Activated naive CD4-positive, alpha-beta T cell treated with anti-CD3 and anti-CD28 coated beads, Interleukin-2, amount 10 ng/mL, durations not matched to agents 7 days and 5 days (primary cell): ENCODE measurements at regions not wholly inside any gene's neighbourhood (a gene's known extent, or its start where the extent isn't known, plus 50 kb on each side); places are given as distances from the start of the nearest gene placed in this dataset.

Source experiments
- CTCF ChIA-PET: fragments of 350-600 bp; sonication (Branson Sonifier 250); formaldehyde crosslinking; loops from one replicate; lab custom pipeline; 2021; ENCODE audit warnings: antibody characterized with exemption; lab: Charles Lee
- DNase-seq: peaks from one replicate; pipeline ENCODE4 v3.0.0-alpha.2; 2020
- H3K27ac Mint-ChIP-seq: one replicate; pipeline ENCODE4 v1.8.0; 2021; ENCODE audit warnings: mild to moderate bottlenecking, moderate library complexity, mixed read lengths
- H3K27me3 Mint-ChIP-seq: one replicate; pipeline ENCODE4 v1.8.0; 2021; ENCODE audit warnings: mild to moderate bottlenecking, mixed read lengths
- H3K36me3 Mint-ChIP-seq: one replicate; pipeline ENCODE4 v1.8.0; 2021; ENCODE audit warnings: mixed read lengths
- H3K4me1 Mint-ChIP-seq: one replicate; pipeline ENCODE4 v1.8.0; 2021; ENCODE audit warnings: mixed read lengths
- H3K4me3 Mint-ChIP-seq: one replicate; pipeline ENCODE4 v1.8.0; 2021; ENCODE audit warnings: mild to moderate bottlenecking, moderate library complexity, mixed read lengths
- H3K9me3 Mint-ChIP-seq: one replicate; pipeline ENCODE4 v1.8.0; 2021; ENCODE audit warnings: mixed read lengths

GRCh38 chr15:39285663-39286062 is 295.2 kb upstream of the THBS1 start:
- Mint-ChIP-seq H3K36me3 (no peaks in the 10 kb centered on the region), H3K27me3 (peaks cover 8% of the 10 kb centered on the region), H3K4me1 (no peaks in the 10 kb centered on the region), H3K4me3 (no peak overlapping the region), H3K27ac (no peak overlapping the region), H3K9me3 (no peaks in the 10 kb centered on the region)
- no peak for DNase-seq
- CTCF ChIA-PET: no interaction called here

GRCh38 chr15:39286706-39287105 is 294.2 kb upstream of the THBS1 start:
- Mint-ChIP-seq H3K4me3 (no peak overlapping the region), H3K4me1 (no peaks in the 10 kb centered on the region), H3K9me3 (no peaks in the 10 kb centered on the region), H3K27ac (no peak overlapping the region), H3K36me3 (no peaks in the 10 kb centered on the region), H3K27me3 (peaks cover 8% of the 10 kb centered on the region)
- CTCF ChIA-PET: no interaction called here
- DNase-seq: no peak

GRCh38 chr15:39287322-39288195 is 293.3 kb upstream of the THBS1 start:
- Mint-ChIP-seq H3K36me3 (no peaks in the 10 kb centered on the region), H3K4me1 (no peaks in the 10 kb centered on the region), H3K27me3 (peaks cover 8% of the 10 kb centered on the region), H3K4me3 (no peak overlapping the region), H3K27ac (no peak overlapping the region), H3K9me3 (no peaks in the 10 kb centered on the region)
- no peak for DNase-seq
- CTCF ChIA-PET: no interaction called here

- Mint-ChIP-seq H3K4me1 (no peaks in the 10 kb centered on the region), H3K36me3 (no peaks in the 10 kb centered on the region), H3K27ac (no peak overlapping the region), H3K4me3 (no peak overlapping the region), H3K9me3 (no peaks in the 10 kb centered on the region), H3K27me3 (peaks cover 4% of the 10 kb centered on the region)
- no peak for DNase-seq
- CTCF ChIA-PET: no interaction called here
These were observed 290.0 kb upstream of the THBS1 start for GRCh38 chr15:39290711-39291435.

- Mint-ChIP-seq H3K36me3 (no peaks in the 10 kb centered on the region), H3K9me3 (no peaks in the 10 kb centered on the region), H3K27me3 (peaks cover 4% of the 10 kb centered on the region), H3K4me1 (no peaks in the 10 kb centered on the region), H3K4me3 (no peak overlapping the region), H3K27ac (no peak overlapping the region)
- DNase-seq: no peak
- CTCF ChIA-PET: no interaction called here
These were observed 289.2 kb upstream of the THBS1 start for GRCh38 chr15:39291690-39292089.

- no peaks in the 10 kb centered on the region for H3K4me1 Mint-ChIP-seq
- CTCF ChIA-PET: no interaction called here
- H3K27me3 Mint-ChIP-seq: peaks cover 4% of the 10 kb centered on the region
- no peaks in the 10 kb centered on the region for H3K9me3 Mint-ChIP-seq
- no peak for DNase-seq
- no peak overlapping the region for H3K27ac Mint-ChIP-seq
- H3K4me3 Mint-ChIP-seq: no peak overlapping the region
- no peaks in the 10 kb centered on the region for H3K36me3 Mint-ChIP-seq
These were observed 283.9 kb upstream of the THBS1 start for GRCh38 chr15:39296955-39297354.

- H3K4me3 Mint-ChIP-seq: no peak overlapping the region
- no peak overlapping the region for H3K27ac Mint-ChIP-seq
- CTCF ChIA-PET: no interaction called here
- no peaks in the 10 kb centered on the region for H3K36me3 Mint-ChIP-seq
- no peaks in the 10 kb centered on the region for H3K9me3 Mint-ChIP-seq
- peaks cover 4% of the 10 kb centered on the region for H3K27me3 Mint-ChIP-seq
- H3K4me1 Mint-ChIP-seq: no peaks in the 10 kb centered on the region
- no peak for DNase-seq
These were observed 282.5 kb upstream of the THBS1 start for GRCh38 chr15:39298271-39298962.

- no peaks in the 10 kb centered on the region for H3K4me1 Mint-ChIP-seq
- no peak overlapping the region for H3K4me3 Mint-ChIP-seq
- no peak for DNase-seq
- peaks cover 12% of the 10 kb centered on the region for H3K27me3 Mint-ChIP-seq
- CTCF ChIA-PET: no interaction called here
- no peak overlapping the region for H3K27ac Mint-ChIP-seq
- no peaks in the 10 kb centered on the region for H3K9me3 Mint-ChIP-seq
- H3K36me3 Mint-ChIP-seq: no peaks in the 10 kb centered on the region
These were observed 281.2 kb upstream of the THBS1 start for GRCh38 chr15:39299486-39300267.

- CTCF ChIA-PET: no interaction called here
- H3K27me3 Mint-ChIP-seq: peaks cover 12% of the 10 kb centered on the region
- no peaks in the 10 kb centered on the region for H3K9me3 Mint-ChIP-seq
- no peak for DNase-seq
- H3K4me1 Mint-ChIP-seq: no peaks in the 10 kb centered on the region
- no peak overlapping the region for H3K4me3 Mint-ChIP-seq
- H3K27ac Mint-ChIP-seq: peak overlapping the region; percentile 2
- H3K36me3 Mint-ChIP-seq: no peaks in the 10 kb centered on the region
These were observed 280.3 kb upstream of the THBS1 start for GRCh38 chr15:39300451-39301153.

GRCh38 chr15:39301589-39301999 is 279.3 kb upstream of the THBS1 start:
- DNase-seq: no peak
- Mint-ChIP-seq H3K27ac (no peak overlapping the region), H3K9me3 (no peaks in the 10 kb centered on the region), H3K4me3 (no peak overlapping the region), H3K27me3 (peaks cover 12% of the 10 kb centered on the region), H3K4me1 (no peaks in the 10 kb centered on the region), H3K36me3 (no peaks in the 10 kb centered on the region)
- CTCF ChIA-PET: no interaction called here

- CTCF ChIA-PET: no interaction called here
- H3K4me3 Mint-ChIP-seq: no peak overlapping the region
- H3K27ac Mint-ChIP-seq: no peak overlapping the region
- DNase-seq: no peak
- no peaks in the 10 kb centered on the region for H3K4me1 Mint-ChIP-seq
- peaks cover 12% of the 10 kb centered on the region for H3K27me3 Mint-ChIP-seq
- no peaks in the 10 kb centered on the region for H3K36me3 Mint-ChIP-seq
- no peaks in the 10 kb centered on the region for H3K9me3 Mint-ChIP-seq
These were observed 277.9 kb upstream of the THBS1 start for GRCh38 chr15:39302936-39303335.

- Mint-ChIP-seq H3K27me3 (peaks cover 12% of the 10 kb centered on the region), H3K4me3 (no peak overlapping the region), H3K27ac (no peak overlapping the region), H3K36me3 (no peaks in the 10 kb centered on the region), H3K9me3 (no peaks in the 10 kb centered on the region), H3K4me1 (no peaks in the 10 kb centered on the region)
- CTCF ChIA-PET: no interaction called here
- DNase-seq: no peak
These were observed 276.6 kb upstream of the THBS1 start for GRCh38 chr15:39304201-39304841.
